NT2/D1 (cell line): ENCODE measurements at regions not wholly inside any gene's neighbourhood (a gene's known extent, or its start where the extent isn't known, plus 50 kb on each side); places are given as distances from the start of the nearest gene placed in this dataset.

ENCODE experiments used
- DNase-seq: peaks from one replicate; pipeline ENCODE4 v3.0.0-alpha.2; 2011; ENCODE audit warnings: low read depth, low spot score
- H3K27me3 ChIP-seq: 2 replicates; pipeline ENCODE4 v1.6.0; 2011; ENCODE audit warnings: mild to moderate bottlenecking; ENCODE audit not compliant: insufficient read length, insufficient read depth
- H3K36me3 ChIP-seq: 2 replicates; pipeline ENCODE4 v1.6.1; 2011; ENCODE audit warnings: mild to moderate bottlenecking, low read length, mixed read lengths; ENCODE audit not compliant: insufficient read depth, insufficient read length
- H3K4me1 ChIP-seq: 2 replicates; pipeline ENCODE4 v1.5.1; 2011; ENCODE audit not compliant: insufficient read depth, insufficient read length
- H3K4me3 ChIP-seq: 2 replicates; pipeline ENCODE4 v1.5.1; 2011; ENCODE audit warnings: low read depth; ENCODE audit not compliant: insufficient read length
- H3K9ac ChIP-seq: 2 replicates; pipeline ENCODE4 v1.6.0; 2011; ENCODE audit warnings: low read depth; ENCODE audit not compliant: insufficient read length
- H3K9me3 ChIP-seq: 2 replicates; pipeline ENCODE4 v1.5.1; 2011; ENCODE audit warnings: mild to moderate bottlenecking, low read length; ENCODE audit not compliant: insufficient read depth
- SUZ12 ChIP-seq: IDR thresholded peaks from 2 replicates; pipeline ENCODE4 v1.6.1; 2011; ENCODE audit not compliant: insufficient read length, insufficient read depth; ENCODE audit errors: extremely low read depth
- YY1 ChIP-seq: IDR thresholded peaks from 2 replicates; pipeline ENCODE4 v1.6.1; 2011; ENCODE audit not compliant: insufficient read length, insufficient read depth
- ZNF274 ChIP-seq: IDR thresholded peaks from 2 replicates; pipeline ENCODE4 v1.6.1; 2011; ENCODE audit warnings: mild to moderate bottlenecking, low read depth, low read length

DNA sequence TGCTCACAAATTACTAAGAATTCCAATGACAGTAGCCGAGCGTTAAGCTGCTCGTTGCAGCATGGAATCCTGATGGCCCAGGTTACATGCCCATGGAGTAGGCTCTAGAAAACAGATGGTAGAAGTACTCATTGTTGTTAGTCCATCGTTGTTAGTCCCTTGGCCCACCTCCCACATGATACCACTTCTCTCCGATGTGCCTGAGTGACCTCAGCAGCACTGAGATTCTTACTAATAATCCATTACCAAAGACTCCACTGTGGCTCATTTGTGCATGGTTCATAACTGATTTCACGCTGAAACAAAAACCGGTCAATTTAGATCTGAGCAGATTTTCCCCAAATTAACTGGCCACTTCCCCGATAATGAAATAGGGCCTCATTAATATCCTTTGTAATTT is 772.3 kb upstream of the CXADR start:
- no peak for TF ChIP-seq SUZ12
- no peak for TF ChIP-seq ZNF274
- TF ChIP-seq YY1: no peak
- Histone ChIP-seq H3K4me1 (no peaks in the 10 kb centered on the region), H3K36me3 (no peaks in the 10 kb centered on the region), H3K27me3 (no peaks in the 10 kb centered on the region), H3K9me3 (no peaks in the 10 kb centered on the region), H3K9ac (no peak overlapping the region), H3K4me3 (no peak overlapping the region)
- DNase-seq: no peak

DNA sequence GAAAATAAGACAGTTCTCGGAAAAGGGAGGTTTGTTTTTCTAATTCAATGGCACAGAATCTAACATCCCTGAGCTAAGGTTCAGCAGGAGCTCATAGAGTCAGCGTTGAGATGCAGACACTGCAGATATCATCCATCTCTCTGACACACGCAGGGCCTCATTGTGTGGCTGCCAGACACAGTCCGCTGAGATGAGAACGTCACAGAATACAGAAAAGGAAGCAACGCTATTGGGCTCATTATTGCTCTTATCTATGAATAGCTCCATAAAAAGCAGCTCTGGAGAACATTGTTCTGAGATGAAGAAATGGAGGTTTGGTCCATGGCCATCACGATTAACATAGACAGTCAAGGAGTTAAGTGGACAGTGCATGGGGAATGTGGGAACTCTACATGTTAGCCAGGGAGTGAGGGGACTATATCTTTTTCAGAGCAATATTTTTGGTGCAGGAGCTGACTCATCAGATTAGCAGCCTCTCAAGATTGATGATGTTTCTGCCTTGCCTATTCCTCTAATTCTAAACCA is 771.6 kb upstream of the CXADR start:
- H3K9ac ChIP-seq: no peak overlapping the region
- no peaks in the 10 kb centered on the region for H3K4me1 ChIP-seq
- no peaks in the 10 kb centered on the region for H3K36me3 ChIP-seq
- no peaks in the 10 kb centered on the region for H3K27me3 ChIP-seq
- no peaks in the 10 kb centered on the region for H3K9me3 ChIP-seq
- TF ChIP-seq SUZ12 (no peak), ZNF274 (no peak), YY1 (no peak)
- no peak for DNase-seq
- H3K4me3 ChIP-seq: no peak overlapping the region

DNA sequence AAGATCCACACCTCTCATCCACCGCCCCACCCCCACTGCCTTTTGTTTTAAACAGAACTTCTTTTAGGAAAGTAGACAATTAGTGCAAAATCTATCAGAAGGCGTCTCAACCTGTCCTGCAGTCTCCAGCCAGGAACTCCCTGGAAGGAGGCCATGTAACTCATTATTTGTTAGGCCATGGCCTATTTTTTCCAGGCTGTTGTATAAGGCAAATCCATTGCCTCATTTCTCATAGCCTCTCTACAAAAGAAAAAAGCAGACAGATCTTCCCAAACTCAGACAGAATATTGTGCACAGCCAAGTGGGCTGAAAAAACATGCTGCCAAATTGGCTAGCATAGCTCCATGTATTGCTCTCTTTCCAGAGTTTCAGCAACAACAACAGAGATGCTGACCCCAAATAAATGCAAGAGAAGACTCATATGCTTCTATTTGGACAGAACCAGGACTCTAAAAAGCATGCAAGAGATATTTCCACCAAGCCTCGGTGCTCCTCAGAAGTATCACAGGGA is 770.7 kb upstream of the CXADR start:
- Histone ChIP-seq H3K9ac (no peak overlapping the region), H3K4me1 (no peaks in the 10 kb centered on the region), H3K27me3 (no peaks in the 10 kb centered on the region), H3K36me3 (no peaks in the 10 kb centered on the region), H3K9me3 (no peaks in the 10 kb centered on the region), H3K4me3 (no peak overlapping the region)
- no peak for DNase-seq
- TF ChIP-seq YY1: no peak
- no peak for TF ChIP-seq SUZ12
- no peak for TF ChIP-seq ZNF274

- H3K9ac ChIP-seq: no peak overlapping the region
- no peak overlapping the region for H3K4me3 ChIP-seq
- H3K4me1 ChIP-seq: no peaks in the 10 kb centered on the region
- no peaks in the 10 kb centered on the region for H3K36me3 ChIP-seq
- TF ChIP-seq SUZ12 (no peak), YY1 (no peak), ZNF274 (no peak)
- no peak for DNase-seq
- no peaks in the 10 kb centered on the region for H3K9me3 ChIP-seq
- H3K27me3 ChIP-seq: no peaks in the 10 kb centered on the region
These were observed 770.1 kb upstream of the CXADR start for GRCh38 chr21:16742741-16743140.

- DNase-seq: no peak
- no peaks in the 10 kb centered on the region for H3K27me3 ChIP-seq
- H3K4me1 ChIP-seq: no peaks in the 10 kb centered on the region
- TF ChIP-seq SUZ12 (no peak), YY1 (no peak)
- H3K9ac ChIP-seq: no peak overlapping the region
- H3K4me3 ChIP-seq: no peak overlapping the region
- no peaks in the 10 kb centered on the region for H3K36me3 ChIP-seq
- no peaks in the 10 kb centered on the region for H3K9me3 ChIP-seq
These were observed 769.5 kb upstream of the CXADR start for GRCh38 chr21:16743317-16743716.

GRCh38 chr21:16750926-16751325 is 761.9 kb upstream of the CXADR start:
- H3K27me3 ChIP-seq: no peaks in the 10 kb centered on the region
- no peak overlapping the region for H3K9ac ChIP-seq
- H3K9me3 ChIP-seq: no peaks in the 10 kb centered on the region
- no peaks in the 10 kb centered on the region for H3K4me1 ChIP-seq
- no peak for TF ChIP-seq YY1
- TF ChIP-seq SUZ12: no peak
- TF ChIP-seq ZNF274: no peak
- H3K4me3 ChIP-seq: no peak overlapping the region
- H3K36me3 ChIP-seq: no peaks in the 10 kb centered on the region
- DNase-seq: no peak

- Histone ChIP-seq H3K4me3 (no peak overlapping the region), H3K4me1 (no peaks in the 10 kb centered on the region), H3K9ac (no peak overlapping the region), H3K27me3 (no peaks in the 10 kb centered on the region), H3K36me3 (no peaks in the 10 kb centered on the region), H3K9me3 (no peaks in the 10 kb centered on the region)
- no peak for TF ChIP-seq ZNF274
- TF ChIP-seq SUZ12: no peak
- TF ChIP-seq YY1: no peak
- DNase-seq: no peak
These were observed 761.0 kb upstream of the CXADR start for GRCh38 chr21:16751695-16752474.
